ENCODE measurements at regions not wholly inside any gene's neighbourhood (a gene's known extent, or its start where the extent isn't known, plus 50 kb on each side); places are given as distances from the start of the nearest gene placed in this dataset.

DNA sequence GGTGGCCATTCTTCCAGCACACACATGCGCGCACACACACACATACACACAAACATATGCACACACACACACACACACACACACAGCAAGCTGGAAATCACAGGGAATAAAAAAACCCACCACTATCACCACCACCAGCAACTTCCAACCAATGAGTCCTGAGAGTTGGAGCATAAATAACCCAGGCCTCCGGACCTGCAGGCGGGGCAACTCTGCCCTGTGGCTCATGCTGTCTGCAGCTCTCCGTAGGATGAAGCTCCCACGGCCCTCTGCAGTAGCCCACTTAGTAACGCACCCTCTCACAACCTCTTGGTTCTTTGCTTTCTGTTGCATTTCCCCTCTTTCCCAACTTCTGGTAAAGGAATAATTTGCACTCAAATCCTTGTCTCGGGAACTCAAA lies 275.2 kb downstream of the PREX1 start:
- TF ChIP-seq, protein P1, sequence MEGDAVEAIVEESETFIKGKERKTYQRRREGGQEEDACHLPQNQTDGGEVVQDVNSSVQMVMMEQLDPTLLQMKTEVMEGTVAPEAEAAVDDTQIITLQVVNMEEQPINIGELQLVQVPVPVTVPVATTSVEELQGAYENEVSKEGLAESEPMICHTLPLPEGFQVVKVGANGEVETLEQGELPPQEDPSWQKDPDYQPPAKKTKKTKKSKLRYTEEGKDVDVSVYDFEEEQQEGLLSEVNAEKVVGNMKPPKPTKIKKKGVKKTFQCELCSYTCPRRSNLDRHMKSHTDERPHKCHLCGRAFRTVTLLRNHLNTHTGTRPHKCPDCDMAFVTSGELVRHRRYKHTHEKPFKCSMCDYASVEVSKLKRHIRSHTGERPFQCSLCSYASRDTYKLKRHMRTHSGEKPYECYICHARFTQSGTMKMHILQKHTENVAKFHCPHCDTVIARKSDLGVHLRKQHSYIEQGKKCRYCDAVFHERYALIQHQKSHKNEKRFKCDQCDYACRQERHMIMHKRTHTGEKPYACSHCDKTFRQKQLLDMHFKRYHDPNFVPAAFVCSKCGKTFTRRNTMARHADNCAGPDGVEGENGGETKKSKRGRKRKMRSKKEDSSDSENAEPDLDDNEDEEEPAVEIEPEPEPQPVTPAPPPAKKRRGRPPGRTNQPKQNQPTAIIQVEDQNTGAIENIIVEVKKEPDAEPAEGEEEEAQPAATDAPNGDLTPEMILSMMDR (IDR thresholded peaks at IDR 0.05; ENCODE audit: insufficient read depth, low read depth, low read length) = no peak
- CTCF ChIA-PET = no interaction called here
- Histone ChIP-seq H3K4me3 (ENCODE audit: low read depth, low read length) (no peak overlapping the region), H3K36me3 (ENCODE audit: control insufficient read depth, insufficient read depth, low read length) (no peaks in the 10 kb centered on the region), H3K27me3 (ENCODE audit: control insufficient read depth, insufficient read depth, low read length) (peaks cover 2% of the 10 kb centered on the region; the same call in 1 of the 2 replicates)
- POLR2A ChIA-PET = no interaction called here
- no peak for DNase-seq (ENCODE audit: low read depth)

DNA sequence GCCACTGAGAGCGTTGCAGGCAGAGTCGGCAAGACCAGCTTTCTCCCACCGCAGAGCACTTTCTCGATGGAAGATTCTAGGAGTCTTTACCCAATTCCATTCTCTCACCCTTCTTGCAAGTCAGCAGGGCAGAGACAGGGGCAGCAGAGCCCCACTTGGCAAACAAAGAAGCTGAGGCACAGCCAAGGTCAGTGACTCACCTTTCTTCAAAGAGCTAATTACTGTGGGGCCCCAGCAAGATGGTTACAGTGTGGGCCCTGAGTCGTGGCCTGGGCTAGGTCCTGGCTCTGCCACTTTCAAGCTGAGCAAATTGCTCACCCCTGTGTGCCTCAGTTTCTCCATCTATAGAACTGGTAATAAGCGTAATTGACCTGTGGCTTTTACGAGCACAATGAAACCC lies 277.0 kb downstream of the PREX1 start:
- no peak for DNase-seq (ENCODE audit: low read depth)
- TF ChIP-seq, protein P1 (IDR thresholded peaks at IDR 0.05; ENCODE audit: insufficient read depth, low read depth, low read length) = no peak
- ChIA-PET CTCF (no interaction called here), POLR2A (no interaction called here)
- Histone ChIP-seq H3K36me3 (ENCODE audit: control insufficient read depth, insufficient read depth, low read length) (no peaks in the 10 kb centered on the region), H3K27me3 (ENCODE audit: control insufficient read depth, insufficient read depth, low read length) (peaks cover 3% of the 10 kb centered on the region; the same call in 1 of the 2 replicates), H3K4me3 (ENCODE audit: low read depth, low read length) (no peak overlapping the region)

DNA sequence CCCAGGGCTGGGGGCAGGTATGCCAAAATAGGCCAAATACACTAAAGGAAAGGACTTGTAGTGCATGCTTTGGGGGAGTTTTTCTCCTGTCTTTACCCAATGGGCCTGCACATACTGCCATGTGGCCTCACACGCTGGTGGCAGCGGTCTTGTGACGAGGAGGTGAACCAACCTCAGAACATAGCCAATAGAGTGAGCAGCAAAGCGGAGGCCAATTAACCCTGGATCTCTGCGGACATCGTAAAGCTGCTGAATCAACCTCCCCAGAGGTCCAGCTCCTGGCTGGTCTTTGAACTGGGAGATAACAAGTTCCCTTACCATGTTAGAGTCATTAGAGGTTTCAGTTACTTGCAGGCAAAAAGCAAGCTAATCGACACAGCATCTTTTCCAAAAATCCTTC lies 280.1 kb downstream of the PREX1 start:
- Histone ChIP-seq H3K27me3 (ENCODE audit: control insufficient read depth, insufficient read depth, low read length) (peaks cover 10% of the 10 kb centered on the region), H3K36me3 (ENCODE audit: control insufficient read depth, insufficient read depth, low read length) (no peaks in the 10 kb centered on the region), H3K4me3 (ENCODE audit: low read depth, low read length) (no peak overlapping the region)
- ChIA-PET POLR2A (no interaction called here), CTCF (no interaction called here)
- TF ChIP-seq, protein P1 (IDR thresholded peaks at IDR 0.05; ENCODE audit: insufficient read depth, low read depth, low read length) = no peak
- DNase-seq (ENCODE audit: low read depth) = no peak

DNA sequence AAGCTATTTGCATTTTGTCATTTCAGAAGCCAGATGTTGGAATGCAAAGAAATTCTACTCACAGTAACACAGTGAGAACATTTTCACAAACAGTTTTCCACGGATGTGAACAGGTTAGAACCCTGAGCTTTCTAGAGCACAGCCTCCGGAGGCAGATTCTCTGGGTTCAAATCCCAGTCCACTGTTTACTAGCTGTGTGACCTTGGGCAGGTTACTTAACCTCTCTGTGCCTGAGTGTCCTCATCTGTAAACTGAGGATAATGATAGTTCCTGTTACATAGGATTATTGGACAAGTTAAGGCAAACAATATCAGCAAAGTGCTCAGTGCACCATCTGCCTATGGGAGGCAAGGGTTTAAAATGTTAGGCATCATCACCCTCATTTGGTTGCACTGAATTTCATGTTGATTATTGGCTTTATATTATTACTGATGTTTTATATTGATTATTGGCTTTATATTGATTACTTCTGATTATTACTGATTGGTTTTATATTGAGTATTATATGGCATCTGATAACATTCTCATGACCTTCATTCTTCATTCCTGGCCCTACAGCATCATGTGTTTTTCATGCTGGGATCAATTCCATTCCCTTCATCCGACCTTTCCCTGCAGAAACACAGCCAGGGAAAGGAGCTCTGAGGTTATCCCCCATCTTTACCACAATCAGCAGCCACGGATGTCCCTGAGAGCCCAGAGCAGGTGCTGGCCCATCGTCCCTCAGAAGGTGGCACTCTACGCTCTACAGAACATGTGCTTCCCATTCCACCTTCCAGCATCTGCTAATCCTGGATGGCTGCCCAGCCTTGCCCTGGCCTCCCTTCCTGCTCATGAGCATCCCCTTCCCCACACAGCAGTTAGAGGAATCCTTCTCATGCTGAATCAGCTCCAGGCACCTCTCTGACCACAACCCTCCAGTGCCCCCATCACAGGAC lies 283.1 kb downstream of the PREX1 start:
- ChIA-PET CTCF (interaction anchor here (1.0 kb wide), 1 partner anchor 76 kb away, joined by 3 read pairs; no protein-coding TSS in a partner anchor), POLR2A (interaction anchor here (0.6 kb wide), 1 partner anchor 14 kb away, joined by 4 read pairs; no protein-coding TSS in a partner anchor)
- H3K27me3 ChIP-seq (ENCODE audit: control insufficient read depth, insufficient read depth, low read length) = peaks cover 12% of the 10 kb centered on the region
- no peaks in the 10 kb centered on the region for H3K36me3 ChIP-seq (ENCODE audit: control insufficient read depth, insufficient read depth, low read length)
- no peak overlapping the region for H3K4me3 ChIP-seq (ENCODE audit: low read depth, low read length)
- TF ChIP-seq, protein P1 (IDR thresholded peaks at IDR 0.05; ENCODE audit: insufficient read depth, low read depth, low read length) = no peak
- DNase-seq (ENCODE audit: low read depth) = no peak

DNA sequence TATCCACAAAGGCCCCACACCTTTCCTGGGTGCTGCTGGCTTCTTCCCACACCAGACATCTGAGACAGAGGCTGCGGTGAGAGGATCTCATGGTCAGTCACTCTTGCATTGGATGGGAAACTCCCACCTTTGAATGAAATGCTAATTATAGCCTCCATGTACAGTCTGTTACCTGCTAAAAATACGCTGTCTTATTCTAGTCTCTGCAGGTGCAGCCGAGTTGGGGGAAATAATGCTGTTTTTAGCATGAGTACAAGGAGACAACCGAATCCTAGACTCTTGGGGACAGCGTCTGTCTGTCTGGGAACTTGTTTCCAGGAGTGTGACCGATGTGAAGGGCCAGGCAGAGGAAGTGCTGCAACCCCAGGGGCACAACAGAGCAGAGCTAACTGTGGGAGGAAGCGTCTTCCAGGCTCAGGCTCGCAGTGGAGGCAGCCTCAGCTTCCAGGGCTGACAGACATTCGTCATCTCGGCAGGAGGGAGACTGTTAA lies 286.2 kb downstream of the PREX1 start:
- Histone ChIP-seq H3K27me3 (ENCODE audit: control insufficient read depth, insufficient read depth, low read length) (peaks cover 12% of the 10 kb centered on the region), H3K4me3 (ENCODE audit: low read depth, low read length) (no peak overlapping the region), H3K36me3 (ENCODE audit: control insufficient read depth, insufficient read depth, low read length) (no peaks in the 10 kb centered on the region)
- TF ChIP-seq, protein P1 (IDR thresholded peaks at IDR 0.05; ENCODE audit: insufficient read depth, low read depth, low read length) = no peak
- no peak for DNase-seq (ENCODE audit: low read depth)
- ChIA-PET POLR2A (no interaction called here), CTCF (no interaction called here)
